ENCODE measurements at regions not wholly inside any gene's neighbourhood (a gene's known extent, or its start where the extent isn't known, plus 50 kb on each side); places are given as distances from the start of the nearest gene placed in this dataset.

DNA sequence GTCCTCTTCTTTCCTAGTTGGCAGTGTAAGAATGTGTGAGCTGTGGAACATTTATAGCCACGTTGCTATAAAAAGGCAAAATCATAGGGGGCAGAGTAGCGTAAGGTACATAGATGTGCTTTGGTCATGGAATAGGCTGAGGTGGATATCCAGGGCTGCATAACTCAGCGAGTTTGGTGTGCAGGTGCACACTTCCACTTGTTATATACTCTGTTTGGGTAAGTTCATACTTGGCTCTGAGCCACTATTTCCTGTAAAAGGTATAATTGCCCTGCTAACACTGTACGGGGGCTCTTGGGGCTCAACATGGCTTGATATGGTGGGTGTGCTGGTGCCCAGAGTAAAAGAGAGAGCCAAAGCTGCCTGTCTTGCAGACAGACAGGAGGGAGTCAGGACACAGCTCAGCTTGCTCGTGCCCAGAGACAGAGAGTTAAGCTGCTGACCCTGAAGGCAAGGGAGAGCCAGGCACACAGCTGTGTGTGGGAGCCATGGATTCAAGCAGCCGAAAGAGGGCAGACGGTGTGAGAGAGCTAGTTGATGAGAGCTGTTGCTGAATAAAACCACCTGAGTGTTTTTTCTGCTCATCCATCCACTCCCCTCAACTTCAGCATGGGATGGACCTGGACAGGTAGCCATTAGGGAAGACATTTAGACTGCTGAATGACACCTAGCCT, 126.7 kb downstream of the DKK1 start:
- TF ChIP-seq, protein P1, sequence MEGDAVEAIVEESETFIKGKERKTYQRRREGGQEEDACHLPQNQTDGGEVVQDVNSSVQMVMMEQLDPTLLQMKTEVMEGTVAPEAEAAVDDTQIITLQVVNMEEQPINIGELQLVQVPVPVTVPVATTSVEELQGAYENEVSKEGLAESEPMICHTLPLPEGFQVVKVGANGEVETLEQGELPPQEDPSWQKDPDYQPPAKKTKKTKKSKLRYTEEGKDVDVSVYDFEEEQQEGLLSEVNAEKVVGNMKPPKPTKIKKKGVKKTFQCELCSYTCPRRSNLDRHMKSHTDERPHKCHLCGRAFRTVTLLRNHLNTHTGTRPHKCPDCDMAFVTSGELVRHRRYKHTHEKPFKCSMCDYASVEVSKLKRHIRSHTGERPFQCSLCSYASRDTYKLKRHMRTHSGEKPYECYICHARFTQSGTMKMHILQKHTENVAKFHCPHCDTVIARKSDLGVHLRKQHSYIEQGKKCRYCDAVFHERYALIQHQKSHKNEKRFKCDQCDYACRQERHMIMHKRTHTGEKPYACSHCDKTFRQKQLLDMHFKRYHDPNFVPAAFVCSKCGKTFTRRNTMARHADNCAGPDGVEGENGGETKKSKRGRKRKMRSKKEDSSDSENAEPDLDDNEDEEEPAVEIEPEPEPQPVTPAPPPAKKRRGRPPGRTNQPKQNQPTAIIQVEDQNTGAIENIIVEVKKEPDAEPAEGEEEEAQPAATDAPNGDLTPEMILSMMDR (IDR thresholded peaks at IDR 0.05) = no peak
- intact Hi-C loops (cut with DNase I) = no loop called here
- Histone ChIP-seq H3K36me3 (no peaks in the 10 kb centered on the region), H3K4me1 (no peaks in the 10 kb centered on the region), H3K27me3 (no peaks in the 10 kb centered on the region), H3K27ac (no peak overlapping the region), H3K9me3 (no peaks in the 10 kb centered on the region), H3K4me3 (no peak overlapping the region)
- no peak for DNase-seq (ENCODE audit: low spot score in 2 of 2)

GRCh38 chr10:52442576-52442975, 128.5 kb downstream of the DKK1 start:
- no peak overlapping the region for H3K27ac ChIP-seq
- H3K9me3 ChIP-seq = no peaks in the 10 kb centered on the region
- no peak for DNase-seq (ENCODE audit: low spot score in 2 of 2)
- no peak overlapping the region for H3K4me3 ChIP-seq
- H3K36me3 ChIP-seq = no peaks in the 10 kb centered on the region
- H3K27me3 ChIP-seq = no peaks in the 10 kb centered on the region
- intact Hi-C loops (cut with DNase I) = no loop called here
- TF ChIP-seq, protein P1 (IDR thresholded peaks at IDR 0.05) = no peak
- no peaks in the 10 kb centered on the region for H3K4me1 ChIP-seq

- Histone ChIP-seq H3K27ac (no peak overlapping the region), H3K36me3 (no peaks in the 10 kb centered on the region), H3K4me3 (no peak overlapping the region), H3K4me1 (no peaks in the 10 kb centered on the region), H3K9me3 (no peaks in the 10 kb centered on the region), H3K27me3 (no peaks in the 10 kb centered on the region)
- TF ChIP-seq, protein P1 (IDR thresholded peaks at IDR 0.05) = no peak
- DNase-seq (ENCODE audit: low spot score in 2 of 2) = no peak
- intact Hi-C loops (cut with DNase I) = no loop called here
These were observed 129.6 kb downstream of the DKK1 start for GRCh38 chr10:52443419-52444388.

- Histone ChIP-seq H3K27me3 (no peaks in the 10 kb centered on the region), H3K4me1 (no peaks in the 10 kb centered on the region), H3K27ac (no peak overlapping the region), H3K36me3 (no peaks in the 10 kb centered on the region), H3K4me3 (no peak overlapping the region), H3K9me3 (no peaks in the 10 kb centered on the region)
- DNase-seq (ENCODE audit: low spot score in 2 of 2) = no peak
- intact Hi-C loops (cut with DNase I) = no loop called here
- TF ChIP-seq, protein P1 (IDR thresholded peaks at IDR 0.05) = no peak
These were observed 132.3 kb downstream of the DKK1 start for GRCh38 chr10:52446391-52446790.

- no peak for DNase-seq (ENCODE audit: low spot score in 2 of 2)
- Histone ChIP-seq H3K27ac (no peak overlapping the region), H3K9me3 (no peaks in the 10 kb centered on the region), H3K36me3 (no peaks in the 10 kb centered on the region), H3K4me1 (no peaks in the 10 kb centered on the region), H3K4me3 (no peak overlapping the region), H3K27me3 (no peaks in the 10 kb centered on the region)
- TF ChIP-seq, protein P1 (IDR thresholded peaks at IDR 0.05) = no peak
- intact Hi-C loops (cut with DNase I) = no loop called here
These were observed 133.9 kb downstream of the DKK1 start for GRCh38 chr10:52447931-52448353.

Measured in ascending aorta (tissue), 2 donors.